ENCODE measurements at regions not wholly inside any gene's neighbourhood (a gene's known extent, or its start where the extent isn't known, plus 50 kb on each side); places are given as distances from the start of the nearest gene placed in this dataset.

DNA sequence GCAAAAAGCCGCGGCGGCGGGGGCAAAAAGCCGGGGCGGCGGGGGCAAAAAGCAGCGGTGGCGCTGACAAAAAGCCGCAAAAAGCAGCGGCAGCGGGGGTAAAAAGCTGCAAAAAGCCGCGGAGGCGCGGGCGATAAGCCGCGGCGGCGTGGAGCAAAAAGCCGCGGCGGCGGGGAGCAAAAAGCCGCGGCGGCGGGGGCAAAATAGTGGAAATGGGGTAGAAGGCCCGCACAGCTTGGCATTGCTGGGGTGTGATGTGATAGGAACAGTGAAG is 450.1 kb downstream of the ANKRD30B start:
- FAIRE-seq = no peak
- H3K36me3 ChIP-seq (ENCODE audit: control insufficient read depth in 2 of 3, insufficient read depth in 3 of 3, low read length in 3 of 3) = no peaks in the 10 kb centered on the region
- H3K4me3 ChIP-seq (ENCODE audit: low read length in 3 of 3) = no peak overlapping the region
- no peaks in the 10 kb centered on the region for H3K4me1 ChIP-seq (ENCODE audit: control insufficient read depth in 2 of 3, insufficient read depth in 2 of 3, low read depth in 1 of 3, low read length in 3 of 3)
- DNase-seq = peak in 1 of 5 donors; percentile 12
- H3K27ac ChIP-seq (ENCODE audit: low read depth in 2 of 2, low read length in 2 of 2) = no peak overlapping the region
- H3K9me3 ChIP-seq (ENCODE audit: control insufficient read depth in 2 of 3, insufficient read depth in 1 of 3, low read length in 3 of 3) = no peaks in the 10 kb centered on the region
- no peaks in the 10 kb centered on the region for H3K27me3 ChIP-seq (ENCODE audit: control insufficient read depth, insufficient read depth, low read length)
- intact Hi-C loops (cut with DNase I) = no loop called here
- no peak overlapping the region for H3K9ac ChIP-seq (ENCODE audit: low read length in 3 of 3)
- TF ChIP-seq, protein P1, sequence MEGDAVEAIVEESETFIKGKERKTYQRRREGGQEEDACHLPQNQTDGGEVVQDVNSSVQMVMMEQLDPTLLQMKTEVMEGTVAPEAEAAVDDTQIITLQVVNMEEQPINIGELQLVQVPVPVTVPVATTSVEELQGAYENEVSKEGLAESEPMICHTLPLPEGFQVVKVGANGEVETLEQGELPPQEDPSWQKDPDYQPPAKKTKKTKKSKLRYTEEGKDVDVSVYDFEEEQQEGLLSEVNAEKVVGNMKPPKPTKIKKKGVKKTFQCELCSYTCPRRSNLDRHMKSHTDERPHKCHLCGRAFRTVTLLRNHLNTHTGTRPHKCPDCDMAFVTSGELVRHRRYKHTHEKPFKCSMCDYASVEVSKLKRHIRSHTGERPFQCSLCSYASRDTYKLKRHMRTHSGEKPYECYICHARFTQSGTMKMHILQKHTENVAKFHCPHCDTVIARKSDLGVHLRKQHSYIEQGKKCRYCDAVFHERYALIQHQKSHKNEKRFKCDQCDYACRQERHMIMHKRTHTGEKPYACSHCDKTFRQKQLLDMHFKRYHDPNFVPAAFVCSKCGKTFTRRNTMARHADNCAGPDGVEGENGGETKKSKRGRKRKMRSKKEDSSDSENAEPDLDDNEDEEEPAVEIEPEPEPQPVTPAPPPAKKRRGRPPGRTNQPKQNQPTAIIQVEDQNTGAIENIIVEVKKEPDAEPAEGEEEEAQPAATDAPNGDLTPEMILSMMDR (IDR thresholded peaks at IDR 0.05; ENCODE audit: borderline replicate concordance, extremely low read depth, insufficient read depth) = no peak
